ENCODE measurements at regions not wholly inside any gene's neighbourhood (a gene's known extent, or its start where the extent isn't known, plus 50 kb on each side); places are given as distances from the start of the nearest gene placed in this dataset.

DNA sequence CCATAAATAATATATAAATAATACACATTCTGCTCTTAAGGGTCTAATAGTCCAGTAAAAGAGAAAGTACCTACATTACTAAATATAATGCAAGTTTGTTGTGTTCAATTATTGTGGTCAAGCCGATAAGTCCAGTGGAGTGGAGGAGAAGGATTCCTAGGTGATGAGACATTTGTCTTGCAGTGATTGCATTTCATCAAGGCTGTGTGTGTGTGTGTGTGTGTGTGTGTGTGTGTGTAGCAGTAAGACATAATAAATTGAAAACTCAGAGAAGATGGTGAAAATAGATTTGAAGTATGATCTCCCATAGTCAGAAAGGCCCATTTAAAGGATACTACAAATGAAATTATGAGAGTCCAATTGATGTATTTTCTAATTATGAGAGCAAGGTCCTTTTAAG is 192.5 kb upstream of the SEMA3C start:
- TF ChIP-seq ETV6 (CRISPR knock-in tag; conservative IDR thresholded peaks at IDR 0.05) (no peak), POLR2A (IDR thresholded peaks at IDR 0.05; ENCODE audit: insufficient read depth in 1 of 2, low read depth in 2 of 2, low read length in 2 of 2) (no peak)

Data from HepG2 (cell line).